ENCODE measurements at regions not wholly inside any gene's neighbourhood (a gene's known extent, or its start where the extent isn't known, plus 50 kb on each side); places are given as distances from the start of the nearest gene placed in this dataset.

- ATAC-seq (ENCODE audit: low read depth) (no peak), DNase-seq (peak; percentile 51)
- H3K27ac ChIP-seq (ENCODE audit: insufficient read depth, low read length) = no peak overlapping the region
- H3K9me3 ChIP-seq (ENCODE audit: control insufficient read depth, insufficient read depth, low read length) = no peaks in the 10 kb centered on the region
- no TSS peak for BruUV-seq (replicated peaks)
- POLR2A ChIA-PET (ENCODE audit: unreplicated experiment) = no interaction called here
- no peak overlapping the region for H3K56ac ChIP-seq (ENCODE audit: extremely low read depth, insufficient read depth, low read length)
- H3K79me1 ChIP-seq (ENCODE audit: low read depth in 1 of 2, low read length in 2 of 2) = no peaks in the 10 kb centered on the region
- dilution Hi-C loops (cut with HindIII; ENCODE audit: low sequenced_read_pairs, unreplicated experiment) (no loop called here), in situ Hi-C loops (cut with MboI; ENCODE audit: low sequenced_read_pairs) (no loop called here), intact Hi-C loops (cut with micrococcal nuclease) (no loop called here)
- no peak overlapping the region for H2BK20ac ChIP-seq (ENCODE audit: low read depth, low read length)
- H2AK5ac ChIP-seq (ENCODE audit: low read depth, low read length) = no peak overlapping the region
- no peak overlapping the region for H2BK15ac ChIP-seq (ENCODE audit: low read depth, low read length)
- no peak overlapping the region for H3K14ac ChIP-seq (replicated peaks; ENCODE audit: low read depth, low read length)
- H3K4me2 ChIP-seq (ENCODE audit: low read depth, low read length) = no peak overlapping the region
- H3K4me1 ChIP-seq (ENCODE audit: control insufficient read depth, insufficient read depth, low read length) = no peaks in the 10 kb centered on the region
- no peak overlapping the region for H2BK5ac ChIP-seq (ENCODE audit: low read depth, low read length, poor library complexity, severe bottlenecking)
- H4K91ac ChIP-seq (ENCODE audit: insufficient read depth, low read depth, low read length) = no peak overlapping the region
- H2AK9ac ChIP-seq (replicated peaks; ENCODE audit: low read depth, low read length, poor library complexity) = no peak overlapping the region
- H3K4me3 ChIP-seq (ENCODE audit: insufficient read depth, low read depth, low read length) = no peak overlapping the region
- no peak overlapping the region for H2BK120ac ChIP-seq (ENCODE audit: low read depth, low read length)
- no peaks in the 10 kb centered on the region; the same call in 1 of the 2 replicates for H3K9me1 ChIP-seq (ENCODE audit: insufficient read depth, low read length)
- H3K27me3 ChIP-seq (ENCODE audit: control insufficient read depth, insufficient read depth, low read length) = no peaks in the 10 kb centered on the region
- no peaks in the 10 kb centered on the region for H4K20me1 ChIP-seq (ENCODE audit: insufficient read depth, low read length)
- WGBS, 2 experiments (ENCODE audit: extremely low coverage in 2 of 2, insufficient read length in 1 of 2) = no CpG with 5 or more reads among the region's 2 CpGs
- no peaks in the 10 kb centered on the region for H3K36me3 ChIP-seq (ENCODE audit: control insufficient read depth, insufficient read depth, low read length)
- no peak overlapping the region for H4K5ac ChIP-seq (ENCODE audit: low read depth, low read length)
- no peak overlapping the region for H4K8ac ChIP-seq (ENCODE audit: low read depth in 2 of 2, low read length in 2 of 2)
- no peak overlapping the region for H3K18ac ChIP-seq (ENCODE audit: low read depth, low read length)
- H3K23ac ChIP-seq (ENCODE audit: low read depth, low read length) = no peak overlapping the region
- H2AFZ ChIP-seq (replicated peaks; ENCODE audit: low read length, poor library complexity) = no peak overlapping the region
- TF ChIP-seq ELK1 (IDR thresholded peaks at IDR 0.05; ENCODE audit: borderline replicate concordance, low read depth, low read length) (no peak), MXI1 (IDR thresholded peaks at IDR 0.05; ENCODE audit: borderline replicate concordance, low read depth, low read length) (no peak), BHLHE40 (IDR thresholded peaks at IDR 0.05; ENCODE audit: low read depth, low read length) (no peak), FOS (IDR thresholded peaks at IDR 0.05; ENCODE audit: low read depth, low read length) (no peak), CTCF (conservative IDR thresholded peaks at IDR 0.05; ENCODE audit: low read depth, low read length) (no peak), MAZ (IDR thresholded peaks at IDR 0.05; ENCODE audit: borderline replicate concordance, low read depth, low read length) (no peak), RAD21 (IDR thresholded peaks at IDR 0.05; ENCODE audit: low read length) (no peak), NFE2L2 (IDR thresholded peaks at IDR 0.05; ENCODE audit: low read depth, low read length) (no peak), CEBPB (IDR thresholded peaks at IDR 0.05; ENCODE audit: low read depth, low read length) (no peak), SMC3 (IDR thresholded peaks at IDR 0.05; ENCODE audit: low read depth, low read length) (no peak), CHD1 (IDR thresholded peaks at IDR 0.05; ENCODE audit: low read depth, low read length) (no peak)
- TF ChIP-seq, protein P1, sequence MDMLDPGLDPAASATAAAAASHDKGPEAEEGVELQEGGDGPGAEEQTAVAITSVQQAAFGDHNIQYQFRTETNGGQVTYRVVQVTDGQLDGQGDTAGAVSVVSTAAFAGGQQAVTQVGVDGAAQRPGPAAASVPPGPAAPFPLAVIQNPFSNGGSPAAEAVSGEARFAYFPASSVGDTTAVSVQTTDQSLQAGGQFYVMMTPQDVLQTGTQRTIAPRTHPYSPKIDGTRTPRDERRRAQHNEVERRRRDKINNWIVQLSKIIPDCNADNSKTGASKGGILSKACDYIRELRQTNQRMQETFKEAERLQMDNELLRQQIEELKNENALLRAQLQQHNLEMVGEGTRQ (IDR thresholded peaks at IDR 0.05; ENCODE audit: low read depth, low read length) = no peak
- no peak overlapping the region for H3K4ac ChIP-seq (ENCODE audit: low read depth, low read length)
- no peak overlapping the region for H3K9ac ChIP-seq (ENCODE audit: low read depth, low read length)
- CTCF ChIA-PET = no interaction called here
These were observed 437.4 kb upstream of the JAG1 start for GRCh38 chr20:11111191-11111590.
